ENCODE measurements at regions not wholly inside any gene's neighbourhood (a gene's known extent, or its start where the extent isn't known, plus 50 kb on each side); places are given as distances from the start of the nearest gene placed in this dataset.
"Not testable (repeated sequence)": the region's sequence is repeated elsewhere in the genome, so short reads cannot be mapped to it uniquely, and the experiment has no call there.

DNA sequence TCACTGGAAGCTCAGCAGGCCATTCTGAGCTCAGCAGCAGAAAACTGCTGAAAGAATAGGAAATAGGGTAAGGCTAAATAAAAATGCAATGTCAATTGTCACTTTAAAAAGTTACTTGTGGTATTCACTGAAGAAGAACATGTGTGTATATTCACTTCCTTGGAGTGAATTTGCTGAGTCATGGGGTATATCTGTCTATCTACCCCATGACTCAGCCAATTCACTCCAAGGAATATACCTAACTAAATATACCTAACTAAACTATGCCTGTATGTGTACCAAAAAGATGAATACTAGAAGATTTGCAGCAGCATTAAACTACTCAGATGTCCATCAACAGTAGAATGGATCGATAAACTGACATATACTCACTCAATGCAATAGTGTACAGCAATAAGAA, 69.5 kb upstream of the KCNAB1 start:
- DNase-seq: no peak

DNA sequence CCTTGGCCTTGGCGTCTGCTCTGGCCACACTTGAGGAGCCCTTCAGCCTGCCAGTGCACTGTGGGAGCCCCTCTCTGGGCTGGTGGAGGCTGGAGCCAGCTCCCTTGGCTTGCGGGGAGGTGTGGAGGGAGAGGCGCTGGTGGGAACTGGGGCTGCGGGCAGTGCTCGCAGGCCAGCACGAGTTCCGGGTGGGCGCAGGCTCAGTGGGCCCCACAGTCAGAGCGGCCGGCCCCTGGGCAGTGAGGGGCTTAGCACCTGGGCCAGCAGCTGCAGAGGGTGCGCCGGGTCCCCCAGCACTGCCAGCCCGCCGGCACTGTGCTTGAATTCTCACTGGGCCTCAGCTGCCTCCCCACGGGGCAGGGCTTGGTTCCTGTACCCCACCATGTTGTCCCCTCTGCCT, 68.7 kb upstream of the KCNAB1 start:
- DNase-seq: no peak

DNA sequence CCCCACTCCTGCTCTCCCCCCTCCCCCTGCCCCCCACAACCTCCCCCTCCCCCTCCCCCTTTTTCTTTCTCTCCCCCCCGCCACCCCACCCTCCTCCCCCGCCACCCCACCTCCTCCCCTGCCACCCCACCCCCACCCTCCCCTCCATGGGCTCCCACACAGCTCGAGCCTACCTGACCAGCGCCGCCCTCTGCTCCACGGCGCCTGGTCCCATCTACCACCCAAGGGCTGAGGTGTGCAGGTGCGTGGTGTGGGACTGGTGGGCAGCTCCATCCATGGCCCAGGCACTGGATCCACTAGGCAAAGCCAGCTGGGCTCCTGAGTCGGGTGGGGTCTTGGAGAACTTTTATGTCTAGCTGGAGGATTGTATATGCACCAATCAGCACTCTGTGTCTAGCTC, 68.3 kb upstream of the KCNAB1 start:
- no peak for DNase-seq

DNA sequence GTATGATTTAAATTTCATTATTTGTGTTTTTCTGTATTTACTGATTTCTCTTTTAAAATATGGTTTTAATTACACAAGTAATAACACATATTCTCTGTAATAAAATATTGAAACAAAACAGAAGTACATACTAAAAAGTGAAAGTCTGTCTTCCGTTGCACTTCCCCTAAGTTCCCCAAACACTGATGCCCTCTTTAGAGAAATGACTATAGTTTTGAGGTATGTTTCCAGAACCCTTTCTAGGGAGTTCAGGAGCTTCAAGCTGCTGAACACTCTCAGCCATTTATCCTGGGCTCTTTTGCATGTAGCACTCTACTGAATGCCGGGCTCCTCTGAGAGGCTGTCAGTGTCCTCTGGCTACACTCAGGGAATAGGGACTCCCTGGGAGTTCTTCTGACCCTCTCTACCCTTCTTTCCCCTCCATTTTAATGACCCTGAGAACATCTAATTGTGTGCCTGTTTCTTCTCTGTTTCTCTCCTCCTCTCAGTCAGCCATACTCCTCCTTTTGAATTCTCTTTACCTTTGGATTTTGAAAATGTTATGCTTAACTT, 60.4 kb upstream of the KCNAB1 start:
- no peak for DNase-seq

DNA sequence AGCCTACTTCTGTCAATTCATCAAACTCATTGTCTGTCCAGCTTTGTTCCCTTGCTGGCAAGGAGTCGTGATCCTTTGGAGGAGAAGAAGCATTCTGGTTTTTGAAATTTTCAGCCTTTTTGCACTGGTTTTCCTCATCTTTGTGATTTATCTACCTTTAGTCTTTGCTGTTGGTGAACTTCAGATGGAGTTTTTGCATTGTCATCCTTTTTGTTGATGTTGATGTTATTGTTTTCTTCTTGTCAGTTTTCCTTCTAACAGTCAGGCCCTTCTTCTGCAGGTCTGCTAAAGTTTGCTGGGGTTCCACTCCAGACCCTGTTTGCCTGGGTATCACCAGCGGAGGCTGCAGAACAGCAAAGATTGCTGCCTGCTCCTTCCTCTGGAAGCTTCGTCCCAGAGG, 52.2 kb upstream of the KCNAB1 start:
- DNase-seq: not testable (repeated sequence)

DNA sequence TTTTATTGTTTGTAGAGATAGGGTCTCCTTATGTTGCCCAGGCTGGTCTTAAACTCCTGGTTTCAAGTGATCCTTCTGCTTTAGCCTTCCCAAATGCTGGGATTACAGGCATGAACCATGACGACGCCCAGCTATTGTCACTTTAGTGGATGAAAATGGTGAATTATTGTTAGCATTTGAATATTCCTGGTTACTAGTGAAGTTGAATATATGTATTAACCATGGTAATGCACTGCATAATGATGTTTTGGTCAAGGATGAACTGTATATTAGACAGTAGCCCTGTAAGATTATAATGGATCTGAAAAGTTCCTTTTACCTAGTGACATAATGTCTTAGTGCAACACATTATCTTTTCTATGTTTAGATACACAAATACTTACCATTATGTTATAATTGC, 50.4 kb upstream of the KCNAB1 start:
- DNase-seq: no peak

All from CD4-positive, alpha-beta T cell treated with Interleukin-17A for 4 hours (primary cell).